ENCODE measurements at regions not wholly inside any gene's neighbourhood (a gene's known extent, or its start where the extent isn't known, plus 50 kb on each side); places are given as distances from the start of the nearest gene placed in this dataset.

GRCh38 chr2:133906396-133906795, 338.1 kb upstream of the NCKAP5 start:
- Histone ChIP-seq H3K9ac (ENCODE audit: low read depth in 1 of 2, low read length in 2 of 2) (no peak overlapping the region), H3K4me1 (ENCODE audit: control insufficient read depth in 1 of 2, insufficient read depth in 2 of 2, low read length in 2 of 2) (no peaks in the 10 kb centered on the region), H3K4me3 (ENCODE audit: low read depth in 1 of 2, low read length in 2 of 2) (no peak overlapping the region), H3K27ac (ENCODE audit: low read depth, low read length) (no peak overlapping the region), H3K9me3 (ENCODE audit: control insufficient read depth in 1 of 2, low read length in 2 of 2) (no peaks in the 10 kb centered on the region), H3K27me3 (ENCODE audit: control insufficient read depth in 1 of 2, insufficient read depth in 2 of 2, low read length in 2 of 2) (no peaks in the 10 kb centered on the region), H3K36me3 (ENCODE audit: control insufficient read depth in 1 of 2, insufficient read depth in 2 of 2, low read length in 2 of 2) (no peaks in the 10 kb centered on the region)

DNA sequence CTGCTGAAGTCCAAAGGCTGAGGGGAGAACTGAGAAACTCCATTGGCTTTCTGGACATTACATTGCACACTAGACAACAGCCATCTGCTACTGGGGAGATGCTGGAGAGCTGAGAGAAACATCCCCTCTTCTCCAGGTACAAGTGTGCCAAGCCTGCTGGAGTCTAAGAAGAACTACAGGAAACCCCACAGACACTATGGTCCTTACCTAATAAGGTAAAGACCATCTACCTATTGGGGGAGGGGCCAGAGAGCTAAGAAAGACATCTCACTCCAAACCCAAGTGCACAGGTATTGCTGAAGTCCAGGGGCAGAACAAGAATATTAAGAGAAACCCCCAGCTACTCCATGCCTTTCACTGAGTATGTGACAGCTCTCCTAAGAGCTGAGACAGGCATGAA, 338.7 kb upstream of the NCKAP5 start:
- H3K27me3 ChIP-seq (ENCODE audit: control insufficient read depth in 1 of 2, insufficient read depth in 2 of 2, low read length in 2 of 2): no peaks in the 10 kb centered on the region
- H3K36me3 ChIP-seq (ENCODE audit: control insufficient read depth in 1 of 2, insufficient read depth in 2 of 2, low read length in 2 of 2): no peaks in the 10 kb centered on the region
- H3K27ac ChIP-seq (ENCODE audit: low read depth, low read length): no peak overlapping the region
- H3K4me3 ChIP-seq (ENCODE audit: low read depth in 1 of 2, low read length in 2 of 2): no peak overlapping the region
- H3K4me1 ChIP-seq (ENCODE audit: control insufficient read depth in 1 of 2, insufficient read depth in 2 of 2, low read length in 2 of 2): no peaks in the 10 kb centered on the region
- H3K9ac ChIP-seq (ENCODE audit: low read depth in 1 of 2, low read length in 2 of 2): no peak overlapping the region
- H3K9me3 ChIP-seq (ENCODE audit: control insufficient read depth in 1 of 2, low read length in 2 of 2): no peaks in the 10 kb centered on the region

DNA sequence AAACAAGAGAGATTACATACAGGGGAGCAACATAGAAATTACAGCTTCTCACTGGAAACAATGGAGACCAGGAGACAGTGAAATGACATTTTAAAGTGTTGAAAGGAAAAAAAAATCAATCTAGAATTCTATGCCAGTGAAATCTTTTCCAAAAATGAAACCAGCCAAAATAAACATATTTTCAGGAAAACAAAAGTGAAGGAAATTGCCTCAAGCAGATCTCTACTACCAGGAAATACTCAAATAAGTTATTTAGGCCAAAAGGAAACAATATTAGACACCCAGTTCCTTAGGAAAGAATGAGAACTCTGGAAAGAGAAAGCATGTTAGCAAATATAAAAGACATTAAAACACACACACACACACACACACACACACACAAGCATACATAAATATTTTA, 339.9 kb upstream of the NCKAP5 start:
- Histone ChIP-seq H3K4me1 (ENCODE audit: control insufficient read depth in 1 of 2, insufficient read depth in 2 of 2, low read length in 2 of 2) (no peaks in the 10 kb centered on the region), H3K36me3 (ENCODE audit: control insufficient read depth in 1 of 2, insufficient read depth in 2 of 2, low read length in 2 of 2) (no peaks in the 10 kb centered on the region), H3K9ac (ENCODE audit: low read depth in 1 of 2, low read length in 2 of 2) (no peak overlapping the region), H3K27ac (ENCODE audit: low read depth, low read length) (no peak overlapping the region), H3K4me3 (ENCODE audit: low read depth in 1 of 2, low read length in 2 of 2) (no peak overlapping the region), H3K9me3 (ENCODE audit: control insufficient read depth in 1 of 2, low read length in 2 of 2) (no peaks in the 10 kb centered on the region), H3K27me3 (ENCODE audit: control insufficient read depth in 1 of 2, insufficient read depth in 2 of 2, low read length in 2 of 2) (no peaks in the 10 kb centered on the region)

DNA sequence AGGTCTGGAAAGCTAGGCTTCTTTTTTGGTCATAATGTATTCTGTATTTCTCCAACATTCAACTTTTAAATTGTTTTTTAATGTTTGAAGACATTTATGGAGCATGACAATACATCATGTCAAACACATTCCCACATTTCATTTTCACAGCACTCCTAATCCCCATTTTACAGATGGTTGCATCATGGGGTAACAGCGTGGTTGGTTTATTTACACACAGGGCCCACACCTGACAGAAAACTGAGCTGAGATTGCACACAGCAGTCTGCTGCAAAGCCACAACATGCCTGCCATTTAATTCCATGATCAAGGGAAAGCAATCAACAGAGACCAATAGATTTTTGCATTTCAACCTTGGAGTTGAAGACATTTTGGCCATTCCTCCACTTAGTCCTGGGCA, 335.7 kb upstream of the MGAT5 start:
- Histone ChIP-seq H3K4me3 (ENCODE audit: low read depth in 1 of 2, low read length in 2 of 2) (no peak overlapping the region), H3K27ac (ENCODE audit: low read depth, low read length) (no peak overlapping the region), H3K9me3 (ENCODE audit: control insufficient read depth in 1 of 2, low read length in 2 of 2) (no peaks in the 10 kb centered on the region), H3K4me1 (ENCODE audit: control insufficient read depth in 1 of 2, insufficient read depth in 2 of 2, low read length in 2 of 2) (peaks cover 0 to 5% of the 10 kb centered on the region in 2 donors), H3K27me3 (ENCODE audit: control insufficient read depth in 1 of 2, insufficient read depth in 2 of 2, low read length in 2 of 2) (no peaks in the 10 kb centered on the region), H3K9ac (ENCODE audit: low read depth in 1 of 2, low read length in 2 of 2) (no peak overlapping the region), H3K36me3 (ENCODE audit: control insufficient read depth in 1 of 2, insufficient read depth in 2 of 2, low read length in 2 of 2) (no peaks in the 10 kb centered on the region)

DNA sequence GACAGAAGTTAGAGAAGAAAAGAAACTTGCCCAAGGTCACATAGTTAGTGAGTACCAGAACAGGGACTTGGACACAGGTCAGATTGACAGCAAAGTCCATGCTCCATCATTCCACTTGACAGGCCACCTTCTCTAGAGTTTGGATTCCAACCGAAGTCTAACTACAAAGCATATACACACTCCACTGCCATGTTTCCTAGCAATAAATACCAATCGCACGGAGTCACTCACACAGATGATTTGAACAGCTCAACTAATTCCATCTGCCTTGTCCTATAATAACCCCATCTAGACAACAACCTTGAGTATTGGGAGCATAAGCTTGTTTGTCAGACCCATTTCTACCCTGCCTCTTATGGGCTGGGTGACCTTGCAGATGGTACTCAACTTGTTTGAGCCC, 334.6 kb upstream of the MGAT5 start:
- Histone ChIP-seq H3K27me3 (ENCODE audit: control insufficient read depth in 1 of 2, insufficient read depth in 2 of 2, low read length in 2 of 2) (no peaks in the 10 kb centered on the region), H3K4me1 (ENCODE audit: control insufficient read depth in 1 of 2, insufficient read depth in 2 of 2, low read length in 2 of 2) (peaks cover 0 to 5% of the 10 kb centered on the region in 2 donors), H3K27ac (ENCODE audit: low read depth, low read length) (no peak overlapping the region), H3K36me3 (ENCODE audit: control insufficient read depth in 1 of 2, insufficient read depth in 2 of 2, low read length in 2 of 2) (no peaks in the 10 kb centered on the region), H3K9me3 (ENCODE audit: control insufficient read depth in 1 of 2, low read length in 2 of 2) (no peaks in the 10 kb centered on the region), H3K4me3 (ENCODE audit: low read depth in 1 of 2, low read length in 2 of 2) (no peak overlapping the region), H3K9ac (ENCODE audit: low read depth in 1 of 2, low read length in 2 of 2) (no peak overlapping the region)

DNA sequence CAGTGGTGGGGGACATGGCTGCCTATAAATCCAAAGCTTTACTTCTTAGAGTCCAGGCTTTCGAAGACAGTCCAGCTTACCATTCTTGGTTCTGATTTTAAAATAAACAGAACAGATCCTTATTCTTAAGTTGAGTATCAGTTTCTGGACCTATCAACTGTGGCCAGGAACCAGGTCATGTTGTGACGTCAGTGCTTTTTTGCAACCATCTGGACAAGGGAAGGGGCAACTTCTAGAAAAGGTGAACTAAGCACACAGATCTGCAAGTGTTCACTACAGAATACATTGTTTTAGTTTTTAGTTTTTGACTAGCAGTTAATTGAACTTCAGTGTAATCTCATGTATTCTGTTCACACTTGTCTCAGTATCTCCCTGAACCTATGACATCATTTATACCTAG, 326.0 kb upstream of the MGAT5 start:
- Histone ChIP-seq H3K4me1 (ENCODE audit: control insufficient read depth in 1 of 2, insufficient read depth in 2 of 2, low read length in 2 of 2) (peaks cover 0 to 5% of the 10 kb centered on the region in 2 donors), H3K9me3 (ENCODE audit: control insufficient read depth in 1 of 2, low read length in 2 of 2) (no peaks in the 10 kb centered on the region), H3K36me3 (ENCODE audit: control insufficient read depth in 1 of 2, insufficient read depth in 2 of 2, low read length in 2 of 2) (no peaks in the 10 kb centered on the region), H3K27ac (ENCODE audit: low read depth, low read length) (no peak overlapping the region), H3K27me3 (ENCODE audit: control insufficient read depth in 1 of 2, insufficient read depth in 2 of 2, low read length in 2 of 2) (no peaks in the 10 kb centered on the region), H3K4me3 (ENCODE audit: low read depth in 1 of 2, low read length in 2 of 2) (no peak overlapping the region), H3K9ac (ENCODE audit: low read depth in 1 of 2, low read length in 2 of 2) (no peak overlapping the region)

DNA sequence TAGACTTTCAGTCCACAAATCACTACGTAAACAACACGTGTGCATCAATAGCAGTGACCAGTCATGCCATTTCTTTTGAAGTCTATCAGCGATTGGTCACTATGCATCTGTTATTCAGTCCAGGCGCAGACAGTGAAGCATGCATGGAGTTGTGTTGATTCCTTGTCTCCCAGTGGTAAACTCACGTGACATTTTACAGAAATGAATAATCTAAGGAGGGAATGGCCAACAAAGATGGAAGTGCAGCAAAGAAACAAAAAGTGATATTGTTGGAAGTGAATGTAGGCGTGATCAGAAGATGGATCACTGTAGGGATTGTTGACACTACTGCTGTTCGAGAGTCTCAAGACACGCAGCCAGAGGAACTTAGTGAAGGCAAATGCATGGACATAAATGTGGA, 317.8 kb upstream of the MGAT5 start:
- H3K9me3 ChIP-seq (ENCODE audit: control insufficient read depth in 1 of 2, low read length in 2 of 2): no peaks in the 10 kb centered on the region
- H3K36me3 ChIP-seq (ENCODE audit: control insufficient read depth in 1 of 2, insufficient read depth in 2 of 2, low read length in 2 of 2): no peaks in the 10 kb centered on the region
- H3K9ac ChIP-seq (ENCODE audit: low read depth in 1 of 2, low read length in 2 of 2): no peak overlapping the region
- H3K27me3 ChIP-seq (ENCODE audit: control insufficient read depth in 1 of 2, insufficient read depth in 2 of 2, low read length in 2 of 2): no peaks in the 10 kb centered on the region
- H3K27ac ChIP-seq (ENCODE audit: low read depth, low read length): no peak overlapping the region
- H3K4me1 ChIP-seq (ENCODE audit: control insufficient read depth in 1 of 2, insufficient read depth in 2 of 2, low read length in 2 of 2): no peaks in the 10 kb centered on the region
- H3K4me3 ChIP-seq (ENCODE audit: low read depth in 1 of 2, low read length in 2 of 2): no peak overlapping the region

DNA sequence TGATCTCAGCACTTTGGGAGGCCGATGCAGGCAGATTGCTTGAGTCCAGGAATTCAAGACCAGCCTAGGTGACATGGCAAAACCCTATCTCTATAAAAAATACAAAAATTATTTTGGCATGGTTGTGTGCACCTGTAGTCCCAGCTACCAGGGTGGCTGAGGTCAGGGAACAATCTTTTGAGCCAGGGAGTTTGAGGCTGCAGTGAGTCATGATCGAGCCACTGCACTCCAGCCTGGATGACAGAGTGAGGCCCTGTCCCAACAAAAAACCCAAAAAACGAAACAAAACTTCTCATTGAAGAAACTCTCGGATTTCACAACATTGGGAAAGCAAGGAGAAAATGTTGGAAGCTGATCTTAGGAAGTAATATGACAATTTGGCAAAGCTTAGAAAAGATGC, 317.3 kb upstream of the MGAT5 start:
- no peaks in the 10 kb centered on the region for H3K36me3 ChIP-seq (ENCODE audit: control insufficient read depth in 1 of 2, insufficient read depth in 2 of 2, low read length in 2 of 2)
- no peak overlapping the region for H3K27ac ChIP-seq (ENCODE audit: low read depth, low read length)
- no peaks in the 10 kb centered on the region for H3K4me1 ChIP-seq (ENCODE audit: control insufficient read depth in 1 of 2, insufficient read depth in 2 of 2, low read length in 2 of 2)
- H3K27me3 ChIP-seq (ENCODE audit: control insufficient read depth in 1 of 2, insufficient read depth in 2 of 2, low read length in 2 of 2): no peaks in the 10 kb centered on the region
- no peak overlapping the region for H3K9ac ChIP-seq (ENCODE audit: low read depth in 1 of 2, low read length in 2 of 2)
- H3K4me3 ChIP-seq (ENCODE audit: low read depth in 1 of 2, low read length in 2 of 2): no peak overlapping the region
- no peaks in the 10 kb centered on the region for H3K9me3 ChIP-seq (ENCODE audit: control insufficient read depth in 1 of 2, low read length in 2 of 2)

DNA sequence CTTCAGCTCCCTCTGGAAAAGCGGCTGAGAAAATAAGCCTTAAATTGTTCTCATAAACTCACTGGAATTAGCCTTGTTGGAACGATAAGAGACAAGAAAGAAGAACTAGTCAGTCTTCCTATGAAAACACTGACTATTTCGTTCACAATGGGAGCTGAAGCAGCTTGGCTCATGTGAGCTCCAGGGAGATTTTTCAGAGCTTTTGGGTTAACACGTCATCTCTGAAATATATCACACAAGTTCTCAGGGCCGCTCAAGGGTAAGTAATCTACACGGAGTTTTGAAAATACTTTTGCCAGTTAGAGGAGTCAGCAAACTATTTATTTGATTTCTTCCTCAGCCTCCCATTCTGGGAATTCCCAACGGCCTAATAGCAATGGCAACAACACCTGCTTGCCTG, 316.2 kb upstream of the MGAT5 start:
- Histone ChIP-seq H3K36me3 (ENCODE audit: control insufficient read depth in 1 of 2, insufficient read depth in 2 of 2, low read length in 2 of 2) (no peaks in the 10 kb centered on the region), H3K9ac (ENCODE audit: low read depth in 1 of 2, low read length in 2 of 2) (no peak overlapping the region), H3K4me3 (ENCODE audit: low read depth in 1 of 2, low read length in 2 of 2) (no peak overlapping the region), H3K27me3 (ENCODE audit: control insufficient read depth in 1 of 2, insufficient read depth in 2 of 2, low read length in 2 of 2) (no peaks in the 10 kb centered on the region), H3K9me3 (ENCODE audit: control insufficient read depth in 1 of 2, low read length in 2 of 2) (no peaks in the 10 kb centered on the region), H3K4me1 (ENCODE audit: control insufficient read depth in 1 of 2, insufficient read depth in 2 of 2, low read length in 2 of 2) (no peaks in the 10 kb centered on the region), H3K27ac (ENCODE audit: low read depth, low read length) (no peak overlapping the region)

DNA sequence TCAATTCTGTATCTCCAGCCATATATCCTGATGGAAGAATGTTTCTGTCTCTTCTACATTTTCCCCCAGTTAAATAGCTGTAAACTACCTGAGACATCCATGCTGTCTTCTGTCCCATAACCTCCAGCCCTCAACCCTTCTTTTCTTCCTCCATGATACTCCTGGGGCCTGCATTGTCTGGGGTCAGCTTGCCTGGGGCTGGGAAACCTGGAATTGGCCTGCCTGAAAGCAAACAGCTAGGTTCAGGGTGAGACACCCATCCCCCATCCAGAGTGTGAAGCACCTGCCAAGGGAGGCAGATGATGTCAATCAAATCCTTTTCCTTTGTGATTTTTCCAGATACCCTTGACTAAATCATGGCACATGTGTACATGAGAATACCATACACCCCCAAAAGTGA, 313.7 kb upstream of the MGAT5 start:
- H3K4me3 ChIP-seq (ENCODE audit: low read depth in 1 of 2, low read length in 2 of 2): no peak overlapping the region

DNA sequence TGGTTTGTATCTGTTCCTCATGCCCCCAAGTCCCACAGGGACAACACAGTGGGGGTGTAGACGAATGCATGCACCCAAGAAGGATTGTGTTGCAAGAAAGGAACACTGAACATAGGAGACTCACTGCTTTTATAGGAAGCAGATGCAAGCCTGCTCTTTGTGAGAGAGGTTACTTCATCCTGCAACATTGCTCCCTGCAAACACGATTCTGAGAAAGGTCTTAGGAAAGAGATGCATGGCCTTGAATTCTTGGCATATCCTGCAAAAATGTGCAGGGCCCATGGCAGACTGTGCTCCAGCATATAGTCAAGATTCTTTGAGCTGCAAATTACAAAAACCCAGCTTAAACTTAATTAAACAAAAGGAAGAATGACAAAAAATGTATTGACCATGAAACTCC, 312.2 kb upstream of the MGAT5 start:
- Histone ChIP-seq H3K9me3 (ENCODE audit: control insufficient read depth in 1 of 2, low read length in 2 of 2) (no peaks in the 10 kb centered on the region), H3K4me3 (ENCODE audit: low read depth in 1 of 2, low read length in 2 of 2) (no peak overlapping the region), H3K9ac (ENCODE audit: low read depth in 1 of 2, low read length in 2 of 2) (no peak overlapping the region), H3K4me1 (ENCODE audit: control insufficient read depth in 1 of 2, insufficient read depth in 2 of 2, low read length in 2 of 2) (peaks cover 0 to 6% of the 10 kb centered on the region in 2 donors), H3K36me3 (ENCODE audit: control insufficient read depth in 1 of 2, insufficient read depth in 2 of 2, low read length in 2 of 2) (no peaks in the 10 kb centered on the region), H3K27me3 (ENCODE audit: control insufficient read depth in 1 of 2, insufficient read depth in 2 of 2, low read length in 2 of 2) (no peaks in the 10 kb centered on the region), H3K27ac (ENCODE audit: low read depth, low read length) (no peak overlapping the region)

More for the DNA sequence above, 313.7 kb upstream of the MGAT5 start:
- no peaks in the 10 kb centered on the region for H3K36me3 ChIP-seq (ENCODE audit: control insufficient read depth in 1 of 2, insufficient read depth in 2 of 2, low read length in 2 of 2)
- H3K27ac ChIP-seq (ENCODE audit: low read depth, low read length): no peak overlapping the region
- no peaks in the 10 kb centered on the region for H3K27me3 ChIP-seq (ENCODE audit: control insufficient read depth in 1 of 2, insufficient read depth in 2 of 2, low read length in 2 of 2)
- peaks cover 0 to 5% of the 10 kb centered on the region in 2 donors for H3K4me1 ChIP-seq (ENCODE audit: control insufficient read depth in 1 of 2, insufficient read depth in 2 of 2, low read length in 2 of 2)
- H3K9me3 ChIP-seq (ENCODE audit: control insufficient read depth in 1 of 2, low read length in 2 of 2): no peaks in the 10 kb centered on the region
- no peak overlapping the region for H3K9ac ChIP-seq (ENCODE audit: low read depth in 1 of 2, low read length in 2 of 2)

Measured in duodenal mucosa (tissue), 2 donors.